Hematopoietic multipotent progenitor cell treated with erythropoietin and hydrocortisone succinate and interleukin-3 and kit ligand, for 4 days (in vitro differentiated cells): ENCODE measurements at regions not wholly inside any gene's neighbourhood (a gene's known extent, or its start where the extent isn't known, plus 50 kb on each side); places are given as distances from the start of the nearest gene placed in this dataset.
"Not testable (repeated sequence)": the region's sequence is repeated elsewhere in the genome, so short reads cannot be mapped to it uniquely, and the experiment has no call there.

Experiments used
- DNase-seq: peaks from one replicate; pipeline ENCODE4 v3.0.0-alpha.2; 2015

GRCh38 chr4:146072376-146072775, 103.1 kb upstream of the LSM6 start:
- no peak for DNase-seq

DNA sequence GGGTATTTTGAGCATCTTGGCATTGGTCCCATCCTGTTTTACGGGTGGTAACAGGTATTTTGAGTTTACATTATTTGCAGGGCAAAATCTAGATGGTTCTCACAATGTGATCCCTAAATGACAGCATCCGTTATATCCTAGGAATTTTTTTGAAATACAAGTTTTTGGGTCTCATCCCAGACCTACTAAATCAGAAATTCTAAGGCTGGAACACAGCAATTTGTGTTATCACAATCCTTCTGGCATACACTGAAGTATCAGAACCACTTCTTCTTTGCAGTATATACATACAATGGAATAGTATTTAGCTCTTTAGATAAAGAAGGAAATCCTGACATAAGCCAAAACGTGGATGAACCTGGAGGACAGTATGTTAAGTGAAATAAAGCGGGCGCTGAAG, 104.1 kb upstream of the LSM6 start:
- no peak for DNase-seq

- DNase-seq = no peak
Measured at GRCh38 chr4:146063143-146063542, 112.4 kb upstream of the LSM6 start.

DNA sequence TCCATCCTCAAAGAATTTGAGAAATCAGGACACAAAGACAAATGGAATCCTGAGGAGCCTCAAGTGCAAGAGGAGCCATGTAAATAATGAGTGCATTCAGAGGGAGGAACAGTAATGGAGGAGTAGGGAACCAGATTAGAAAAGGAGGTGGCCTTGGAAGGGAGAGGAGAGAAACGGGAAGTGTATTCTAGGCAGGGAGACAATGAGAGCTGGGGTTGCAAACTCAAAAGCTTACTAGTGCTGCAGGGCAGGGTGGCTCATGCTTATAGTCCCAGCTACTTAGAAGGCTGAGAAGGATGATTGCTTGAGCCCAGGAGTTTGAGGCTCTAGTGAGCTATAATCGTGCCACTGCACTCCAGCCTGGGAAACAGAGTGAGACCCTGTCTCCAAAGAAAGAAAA, 113.2 kb upstream of the LSM6 start:
- DNase-seq = no peak

GRCh38 chr4:146061610-146062334, 113.7 kb upstream of the LSM6 start:
- DNase-seq = no peak

DNA sequence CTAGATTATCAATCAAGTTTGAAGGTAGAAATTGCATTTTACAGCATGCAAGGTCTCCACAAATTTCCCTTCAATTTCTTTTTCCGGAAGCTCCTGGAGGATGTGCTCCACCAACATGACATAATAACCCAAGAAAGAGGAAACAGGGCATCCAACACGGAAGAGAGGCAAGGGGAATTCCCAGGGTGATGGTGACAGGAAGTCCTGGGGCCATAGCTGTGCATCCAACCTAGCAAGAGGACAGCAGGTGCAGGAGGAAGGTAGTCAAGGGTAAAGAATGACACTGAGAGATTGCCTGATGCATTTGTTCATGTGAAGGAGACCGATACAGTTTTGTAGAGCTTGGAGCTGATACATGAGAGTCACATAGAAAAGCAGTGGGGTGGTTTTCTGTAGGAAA, 115.7 kb upstream of the LSM6 start:
- no peak for DNase-seq

DNA sequence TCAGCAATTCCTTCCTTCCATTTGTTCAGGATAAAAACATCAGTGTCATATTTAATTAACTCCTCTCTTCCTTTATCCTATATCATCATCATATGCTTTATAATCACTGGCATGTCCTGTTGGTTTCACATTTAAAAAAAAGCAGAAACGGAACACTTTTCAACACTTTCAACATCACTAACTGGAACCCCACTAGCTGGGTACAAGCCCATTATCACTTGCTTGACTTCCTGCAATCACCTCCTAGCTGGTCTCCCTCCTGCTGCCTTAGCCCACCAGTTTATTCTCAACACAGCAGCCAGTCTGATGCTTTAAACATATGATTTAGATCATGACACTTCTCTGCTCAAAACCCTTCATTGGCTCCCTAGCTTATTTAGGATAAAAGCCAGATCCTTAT, 116.4 kb upstream of the LSM6 start:
- no peak for DNase-seq

- DNase-seq = no peak
Measured at GRCh38 chr4:146058531-146058930, 117.0 kb upstream of the LSM6 start.

- DNase-seq = no peak
Measured at GRCh38 chr4:146054676-146055075, 116.1 kb upstream of the ZNF827 start.

GRCh38 chr4:146053891-146054290, 115.3 kb upstream of the ZNF827 start:
- DNase-seq = no peak

- no peak for DNase-seq
Measured at GRCh38 chr4:146051728-146052391, 113.2 kb upstream of the ZNF827 start.

- no peak for DNase-seq
Measured at GRCh38 chr4:146051223-146051622, 112.6 kb upstream of the ZNF827 start.

GRCh38 chr4:146049802-146050201, 111.2 kb upstream of the ZNF827 start:
- DNase-seq = no peak

GRCh38 chr4:146047768-146048167, 109.1 kb upstream of the ZNF827 start:
- DNase-seq = not testable (repeated sequence)

- no peak for DNase-seq
Measured at GRCh38 chr4:146041139-146042004, 102.7 kb upstream of the ZNF827 start.

- peak; percentile 3 for DNase-seq
Measured at GRCh38 chr4:146040623-146041022, 102.0 kb upstream of the ZNF827 start.

GRCh38 chr4:146033149-146033548, 94.5 kb upstream of the ZNF827 start:
- DNase-seq = no peak

DNA sequence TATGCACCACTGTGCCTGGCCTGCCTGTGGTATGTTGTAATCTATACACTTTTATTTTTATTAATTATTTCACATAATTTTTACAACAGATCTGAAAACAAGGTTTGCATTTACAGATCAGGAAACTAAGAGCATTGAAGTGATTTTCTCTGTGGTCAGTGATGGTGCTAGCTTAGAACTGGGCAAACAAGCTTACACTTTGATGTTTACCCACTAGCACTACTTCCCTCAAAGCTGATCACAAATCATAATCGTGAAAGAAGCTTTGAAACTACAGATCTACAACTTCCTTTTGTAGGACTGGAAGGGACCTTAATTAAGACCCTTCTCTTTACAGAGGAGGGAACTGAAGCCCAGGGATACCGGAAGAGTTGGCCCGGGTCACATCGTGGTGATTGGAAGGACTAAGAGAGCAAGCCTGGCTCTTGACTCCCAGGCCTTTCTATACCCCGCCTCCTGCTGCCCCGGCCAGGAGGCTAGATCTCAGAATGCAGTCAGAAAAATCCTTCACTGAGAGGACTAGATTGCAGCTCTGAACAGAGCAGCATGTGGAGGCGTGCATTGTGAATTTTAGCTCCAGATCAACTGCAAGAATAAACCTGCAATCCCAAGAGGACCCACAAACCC, 93.7 kb upstream of the ZNF827 start:
- no peak for DNase-seq

- DNase-seq = no peak
Measured at GRCh38 chr4:146029939-146030710, 91.5 kb upstream of the ZNF827 start.

DNA sequence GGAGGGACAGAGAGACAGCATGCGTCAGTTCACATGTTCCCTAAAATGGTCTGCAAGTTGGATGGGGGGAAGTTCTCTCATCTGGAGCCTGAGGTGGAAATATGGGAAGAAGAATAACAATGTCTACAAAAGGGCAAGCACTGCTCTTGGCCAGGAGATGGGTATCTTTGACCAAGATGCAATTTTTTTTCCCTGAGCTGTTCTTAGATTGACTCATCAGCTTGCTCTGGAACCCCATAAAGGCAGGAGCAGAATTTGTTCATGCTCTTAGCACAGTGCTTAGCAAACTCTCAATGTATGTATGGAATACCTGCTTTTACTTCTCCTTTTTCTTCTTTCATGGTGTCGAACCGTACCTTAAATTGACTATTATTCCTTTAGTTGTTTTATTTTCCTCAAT, 90.5 kb upstream of the ZNF827 start:
- no peak for DNase-seq

- no peak for DNase-seq
Measured at GRCh38 chr4:146027761-146028160, 89.1 kb upstream of the ZNF827 start.

DNA sequence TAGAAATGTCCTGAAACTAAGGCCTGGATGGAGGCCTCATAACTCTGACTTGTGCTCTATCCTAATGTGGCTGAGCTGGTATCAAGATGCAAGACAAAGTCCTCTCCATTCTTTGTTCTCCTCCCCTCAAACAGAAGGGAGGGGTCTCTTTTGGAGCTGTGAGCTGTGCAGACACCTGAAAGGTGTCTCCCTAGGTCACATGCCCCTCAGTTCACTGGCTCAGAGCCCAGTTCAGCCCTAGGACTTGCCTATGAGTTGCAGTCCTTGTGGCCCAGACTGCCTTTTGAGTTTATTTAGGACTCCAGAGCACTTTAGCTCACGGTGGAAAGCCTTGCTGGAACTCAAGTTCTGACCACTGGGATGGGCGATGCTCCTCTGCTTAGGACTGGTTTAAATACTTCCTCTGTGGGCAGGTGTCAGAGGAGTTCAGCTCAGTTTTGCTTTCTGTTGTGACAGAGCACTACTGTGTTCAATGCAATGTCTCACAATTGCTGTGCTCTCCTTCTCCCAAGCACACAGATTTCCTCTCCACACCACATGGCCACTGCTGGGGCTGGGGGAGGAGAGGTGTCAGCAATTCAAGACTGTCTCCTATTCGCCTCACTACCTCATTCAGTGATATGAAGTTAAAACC, 84.8 kb upstream of the ZNF827 start:
- no peak for DNase-seq
